ENCODE measurements at regions not wholly inside any gene's neighbourhood (a gene's known extent, or its start where the extent isn't known, plus 50 kb on each side); places are given as distances from the start of the nearest gene placed in this dataset.

DNA sequence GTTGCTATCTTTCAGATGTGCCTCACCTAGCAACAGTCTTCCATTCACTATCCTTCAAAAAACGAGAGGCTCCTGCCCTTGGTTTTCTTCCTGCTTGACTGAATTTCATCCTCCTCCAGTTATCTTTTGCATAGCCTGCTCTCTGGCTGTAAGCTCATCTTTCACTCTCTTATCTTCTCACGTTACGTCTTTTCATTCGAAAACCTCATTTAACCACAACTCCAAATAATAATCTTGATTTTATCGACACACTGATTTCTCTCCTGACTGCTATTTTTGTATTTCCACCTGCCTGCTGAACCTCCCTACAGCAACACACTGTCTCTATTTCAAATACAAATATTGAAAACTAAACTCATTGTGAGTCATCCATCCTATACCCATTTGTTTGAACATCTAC lies 230.7 kb upstream of the TMC3 start:
- Histone ChIP-seq H3K36me3 (ENCODE audit: control insufficient read depth, insufficient read depth, low read length) (no peaks in the 10 kb centered on the region), H3K4me3 (no peak overlapping the region), H3K9ac (ENCODE audit: insufficient read depth in 1 of 2, low read depth in 2 of 2, low read length in 2 of 2) (no peak overlapping the region), H3K4me1 (replicated peaks in 1 of 2; ENCODE audit: control insufficient read depth in 2 of 2, insufficient read depth in 2 of 2, low read length in 2 of 2) (no peaks in the 10 kb centered on the region), H2AFZ (ENCODE audit: low read depth, low read length) (no peak overlapping the region), H3K27ac (ENCODE audit: extremely low read depth, low read depth, low read length) (no peak overlapping the region), H3K27me3 (ENCODE audit: control insufficient read depth in 2 of 2, insufficient read depth in 2 of 2, low read length in 2 of 2) (peaks cover 0 to 19% of the 10 kb centered on the region in 2 experiments; a peak in 3 of 5 replicates), H3K79me2 (ENCODE audit: control insufficient read depth, insufficient read depth, low read length) (no peaks in the 10 kb centered on the region), H3K9me1 (ENCODE audit: control insufficient read depth, insufficient read depth, low read length) (no peaks in the 10 kb centered on the region), H3K9me3 (replicated peaks; ENCODE audit: control insufficient read depth, insufficient read depth, low read depth, low read length) (no peaks in the 10 kb centered on the region; the same call in 1 of the 2 replicates), H4K20me1 (replicated peaks; ENCODE audit: control insufficient read depth, insufficient read depth, low read length) (no peaks in the 10 kb centered on the region), H3K4me2 (ENCODE audit: insufficient read depth, low read length) (no peak overlapping the region)
- BruUV-seq (replicated peaks) = no TSS peak
- ATAC-seq (no peak), FAIRE-seq (no peak), DNase-seq (ENCODE audit: extremely low read depth in 1 of 4, low spot score in 3 of 4) (no peak)
- in situ Hi-C loops (cut with MboI) (no loop called here), intact Hi-C loops (cut with micrococcal nuclease) (no loop called here)
- ChIA-PET POLR2A (no interaction called here), CTCF (ENCODE audit: low intra/inter-chr PET ratio) (no interaction called here)
- WGBS (ENCODE audit: insufficient coverage, low coverage, missing lambda C conversion rate) = 1% methylated on average over 5 of the region's 5 CpGs
- TF ChIP-seq POLR2G (IDR thresholded peaks at IDR 0.05; ENCODE audit: low read depth, low read length) (no peak), NCOR1 (IDR thresholded peaks at IDR 0.05) (no peak), ZFP30 (CRISPR knock-in tag; IDR thresholded peaks at IDR 0.05; ENCODE audit: borderline replicate concordance) (no peak), RBM15 (IDR thresholded peaks at IDR 0.05; ENCODE audit: insufficient read depth, low read length) (no peak), NRF1 (conservative IDR thresholded peaks at IDR 0.05 in 1 of 2, IDR thresholded peaks at IDR 0.05 in 1 of 2) (no peak), MCM2 (IDR thresholded peaks at IDR 0.05; ENCODE audit: low read depth) (no peak), SRSF3 (IDR thresholded peaks at IDR 0.05; ENCODE audit: insufficient read depth, low read length) (no peak), ATF1 (CRISPR knock-in tag; IDR thresholded peaks at IDR 0.05) (no peak), ATF1 (tag; IDR thresholded peaks at IDR 0.05) (no peak), RAD51 (IDR thresholded peaks at IDR 0.05; ENCODE audit: borderline replicate concordance, low read depth) (no peak)
- TF ChIP-seq, protein P1, sequence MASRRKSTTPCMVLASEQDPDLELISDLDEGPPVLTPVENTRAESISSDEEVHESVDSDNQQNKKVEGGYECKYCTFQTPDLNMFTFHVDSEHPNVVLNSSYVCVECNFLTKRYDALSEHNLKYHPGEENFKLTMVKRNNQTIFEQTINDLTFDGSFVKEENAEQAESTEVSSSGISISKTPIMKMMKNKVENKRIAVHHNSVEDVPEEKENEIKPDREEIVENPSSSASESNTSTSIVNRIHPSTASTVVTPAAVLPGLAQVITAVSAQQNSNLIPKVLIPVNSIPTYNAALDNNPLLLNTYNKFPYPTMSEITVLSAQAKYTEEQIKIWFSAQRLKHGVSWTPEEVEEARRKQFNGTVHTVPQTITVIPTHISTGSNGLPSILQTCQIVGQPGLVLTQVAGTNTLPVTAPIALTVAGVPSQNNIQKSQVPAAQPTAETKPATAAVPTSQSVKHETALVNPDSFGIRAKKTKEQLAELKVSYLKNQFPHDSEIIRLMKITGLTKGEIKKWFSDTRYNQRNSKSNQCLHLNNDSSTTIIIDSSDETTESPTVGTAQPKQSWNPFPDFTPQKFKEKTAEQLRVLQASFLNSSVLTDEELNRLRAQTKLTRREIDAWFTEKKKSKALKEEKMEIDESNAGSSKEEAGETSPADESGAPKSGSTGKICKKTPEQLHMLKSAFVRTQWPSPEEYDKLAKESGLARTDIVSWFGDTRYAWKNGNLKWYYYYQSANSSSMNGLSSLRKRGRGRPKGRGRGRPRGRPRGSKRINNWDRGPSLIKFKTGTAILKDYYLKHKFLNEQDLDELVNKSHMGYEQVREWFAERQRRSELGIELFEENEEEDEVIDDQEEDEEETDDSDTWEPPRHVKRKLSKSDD (conservative IDR thresholded peaks at IDR 0.05; ENCODE audit: low read length) = no peak
- TF ChIP-seq, protein P2, sequence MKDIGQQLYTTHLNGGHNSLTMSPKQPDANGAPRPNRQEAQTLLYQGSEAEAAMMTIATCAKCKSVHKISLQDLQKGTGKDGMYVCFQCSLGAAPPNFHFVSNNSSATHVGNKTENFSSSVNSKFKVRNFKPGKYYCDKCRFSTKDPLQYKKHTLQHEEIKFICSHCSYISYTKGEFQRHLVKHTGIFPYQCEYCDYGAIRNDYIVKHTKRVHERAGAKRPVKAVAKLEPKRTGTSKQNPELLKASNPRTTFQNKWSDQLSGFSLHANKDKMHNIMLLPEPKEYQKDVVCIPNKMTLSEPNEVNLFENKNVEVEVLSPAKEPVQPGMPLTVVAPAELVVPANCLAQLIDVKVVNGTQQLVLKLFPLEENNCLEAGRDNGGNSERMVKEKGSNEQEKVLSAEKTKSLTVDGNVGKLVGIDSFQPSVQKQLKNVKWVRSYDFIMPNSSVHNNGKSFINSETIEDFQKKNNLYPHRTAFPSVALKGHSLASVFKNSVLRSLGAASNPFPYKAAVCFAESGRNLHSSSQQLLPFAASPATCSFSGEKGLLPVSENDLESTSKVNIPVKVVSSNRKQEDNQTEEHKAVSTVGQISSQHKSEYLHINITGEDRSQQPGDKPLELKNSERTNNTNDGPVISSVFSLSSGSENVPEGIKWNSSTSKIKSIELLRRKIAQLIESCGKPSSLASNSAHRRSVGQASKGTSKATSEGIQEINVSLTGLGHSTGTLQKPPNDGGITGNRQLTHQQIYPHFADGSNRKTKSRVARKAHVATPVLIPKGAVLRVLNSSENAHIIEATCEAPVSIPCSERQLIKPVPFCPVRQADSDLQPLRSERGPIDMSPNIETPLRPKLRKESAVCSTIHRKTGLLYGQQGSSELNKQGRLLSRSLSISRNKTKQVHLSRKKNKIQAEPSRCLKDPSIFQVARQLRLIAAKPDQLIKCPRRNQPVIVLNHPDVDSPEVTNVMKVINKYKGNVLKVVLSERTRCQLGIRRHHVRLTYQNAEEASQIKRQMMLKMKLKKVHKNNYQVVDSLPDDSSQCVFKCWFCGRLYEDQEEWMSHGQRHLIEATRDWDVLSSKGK (CRISPR knock-in tag; IDR thresholded peaks at IDR 0.05) = no peak
- TF ChIP-seq, protein P3, sequence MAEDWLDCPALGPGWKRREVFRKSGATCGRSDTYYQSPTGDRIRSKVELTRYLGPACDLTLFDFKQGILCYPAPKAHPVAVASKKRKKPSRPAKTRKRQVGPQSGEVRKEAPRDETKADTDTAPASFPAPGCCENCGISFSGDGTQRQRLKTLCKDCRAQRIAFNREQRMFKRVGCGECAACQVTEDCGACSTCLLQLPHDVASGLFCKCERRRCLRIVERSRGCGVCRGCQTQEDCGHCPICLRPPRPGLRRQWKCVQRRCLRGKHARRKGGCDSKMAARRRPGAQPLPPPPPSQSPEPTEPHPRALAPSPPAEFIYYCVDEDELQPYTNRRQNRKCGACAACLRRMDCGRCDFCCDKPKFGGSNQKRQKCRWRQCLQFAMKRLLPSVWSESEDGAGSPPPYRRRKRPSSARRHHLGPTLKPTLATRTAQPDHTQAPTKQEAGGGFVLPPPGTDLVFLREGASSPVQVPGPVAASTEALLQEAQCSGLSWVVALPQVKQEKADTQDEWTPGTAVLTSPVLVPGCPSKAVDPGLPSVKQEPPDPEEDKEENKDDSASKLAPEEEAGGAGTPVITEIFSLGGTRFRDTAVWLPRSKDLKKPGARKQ (CRISPR knock-in tag; IDR thresholded peaks at IDR 0.05) = no peak
